ENCODE measurements at regions not wholly inside any gene's neighbourhood (a gene's known extent, or its start where the extent isn't known, plus 50 kb on each side); places are given as distances from the start of the nearest gene placed in this dataset.

DNA sequence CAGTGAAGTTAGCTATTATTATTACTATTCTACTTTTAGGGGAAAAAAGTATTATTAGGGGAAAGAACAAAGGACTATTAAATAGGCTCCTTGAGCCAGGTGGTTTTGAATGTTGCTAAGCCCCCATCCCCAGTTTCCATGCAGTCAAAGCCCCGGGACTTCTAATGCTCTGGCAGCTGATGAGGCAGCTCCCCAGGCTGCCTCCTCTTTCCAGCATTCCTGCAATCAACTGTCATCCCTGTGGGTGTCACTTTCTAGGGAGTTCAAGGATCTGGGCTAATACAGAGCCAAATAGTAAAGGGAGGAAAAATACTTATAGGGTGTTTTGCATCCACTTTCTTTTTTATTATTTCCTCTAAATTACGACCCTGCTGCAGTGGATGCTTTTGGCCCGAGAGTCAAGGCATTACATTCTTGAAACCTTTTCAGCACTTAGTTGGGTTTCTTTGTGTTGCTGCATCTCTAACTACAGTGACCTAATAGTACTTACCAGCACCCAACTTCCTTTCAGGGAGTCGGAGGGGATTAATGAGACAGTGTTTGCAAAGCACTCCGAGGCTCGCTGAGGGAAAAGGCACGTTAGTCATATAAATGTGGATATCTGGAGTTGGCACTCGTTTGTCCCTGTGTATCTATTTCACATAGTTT, 303.9 kb upstream of the MAP3K7 start:
- TF ChIP-seq CTCF (IDR thresholded peaks at IDR 0.05) (no peak), POLR2A (IDR thresholded peaks at IDR 0.05) (no peak)

Data from body of pancreas (tissue), 4 donors.